Ascending aorta (tissue), 2 donors: ENCODE measurements at regions not wholly inside any gene's neighbourhood (a gene's known extent, or its start where the extent isn't known, plus 50 kb on each side); places are given as distances from the start of the nearest gene placed in this dataset.

Experiments used
- DNase-seq, 2 donors: peaks; one replicate each; pipeline ENCODE4 v3.0.0-alpha.2; 2019; ENCODE audit warnings: low spot score in 2 of 2
- H3K27ac ChIP-seq, 2 donors: fragments of 200-600 bp; sonication (generic); one replicate each; pipeline ENCODE4 v1.5.1; 2016 to 2017; ENCODE audit warnings: mild to moderate bottlenecking in 1 of 2
- H3K27me3 ChIP-seq: fragments of 200-600 bp; sonication (generic); one replicate; pipeline ENCODE4 v1.5.1; 2017
- H3K36me3 ChIP-seq, 2 donors: fragments of 200-600 bp; sonication (generic); one replicate each; pipeline ENCODE4 v1.5.1; 2016
- H3K4me1 ChIP-seq, 2 donors: fragments of 200-600 bp; sonication (generic); one replicate each; pipeline ENCODE4 v1.5.1; 2016 to 2017; ENCODE audit warnings: mild to moderate bottlenecking in 1 of 2
- H3K4me3 ChIP-seq, 2 donors: fragments of 200-600 bp; sonication (generic); one replicate each; pipeline ENCODE4 v1.5.1; 2016 to 2017; ENCODE audit warnings: mild to moderate bottlenecking in 1 of 2
- H3K9me3 ChIP-seq, 2 donors: fragments of 200-600 bp; sonication (generic); one replicate each; pipeline ENCODE4 v1.5.1; 2016
- CTCF ChIP-seq, 3 experiments: fragments of 200-600 bp in 2 of 3; fragments of 450-650 bp in 1 of 3; sonication (generic) in 2 of 3; IDR thresholded peaks; one replicate each; pipeline ENCODE4 v1.5.1; 2016 to 2019; ENCODE audit warnings: antibody characterized with exemption in 3 of 3, mild to moderate bottlenecking in 1 of 3, moderate library complexity in 1 of 3
- intact Hi-C: fragments of 100-400 bp; cut with DNase I; formaldehyde crosslinking; loops from one replicate; pipeline ENCODE4 v1.15.1; 2023

DNA sequence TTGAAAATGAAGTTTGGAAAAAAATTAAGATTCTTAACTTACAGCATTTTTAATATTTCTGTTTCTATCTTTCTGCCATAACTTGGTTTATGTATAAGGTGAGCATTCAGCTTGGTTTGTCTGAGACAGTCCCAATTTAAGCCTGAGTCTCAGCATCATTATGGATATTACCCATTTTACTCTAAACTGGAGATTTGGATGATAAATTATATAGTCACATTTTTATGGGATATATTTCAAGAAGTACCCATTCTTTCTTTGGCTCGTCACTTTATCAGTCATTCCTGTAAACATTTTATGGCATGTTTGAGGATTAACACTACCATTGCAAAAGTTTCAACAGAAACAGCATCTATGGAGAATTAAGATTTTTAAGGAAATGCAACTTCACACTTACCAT, 1129.0 kb upstream of the PCDH9 start:
- no peak for DNase-seq
- Histone ChIP-seq H3K27me3 (no peaks in the 10 kb centered on the region), H3K9me3 (no peaks in the 10 kb centered on the region), H3K4me3 (no peak overlapping the region), H3K36me3 (no peaks in the 10 kb centered on the region), H3K4me1 (no peaks in the 10 kb centered on the region), H3K27ac (no peak overlapping the region)
- no peak for TF ChIP-seq CTCF (IDR thresholded peaks at IDR 0.05)
- intact Hi-C loops = no loop called here

DNA sequence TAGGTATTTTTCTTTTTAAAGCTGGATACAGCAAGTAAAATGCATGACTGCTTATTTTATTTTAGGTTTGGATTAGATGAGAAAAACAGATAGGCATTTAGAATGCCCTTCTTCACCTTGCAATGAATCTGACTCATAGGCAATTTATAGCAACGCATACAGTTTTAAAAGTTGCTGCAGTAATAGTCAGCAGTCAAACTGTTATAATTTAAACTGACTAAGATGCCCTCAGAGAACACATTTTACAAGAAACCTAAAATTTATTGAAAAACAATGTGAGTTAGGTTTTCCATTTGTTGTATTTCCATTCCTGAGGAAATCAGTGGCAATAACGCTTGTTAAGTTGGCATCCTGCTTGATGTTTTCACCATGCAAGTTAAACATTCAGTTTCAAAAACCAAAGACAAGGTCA, 1128.2 kb upstream of the PCDH9 start:
- Histone ChIP-seq H3K4me1 (no peaks in the 10 kb centered on the region), H3K4me3 (no peak overlapping the region), H3K9me3 (no peaks in the 10 kb centered on the region), H3K27ac (no peak overlapping the region), H3K27me3 (no peaks in the 10 kb centered on the region), H3K36me3 (no peaks in the 10 kb centered on the region)
- intact Hi-C loops = no loop called here
- no peak for TF ChIP-seq CTCF (IDR thresholded peaks at IDR 0.05)
- DNase-seq = no peak

- no peak for DNase-seq
- H3K27ac ChIP-seq = no peak overlapping the region
- H3K36me3 ChIP-seq = no peaks in the 10 kb centered on the region
- H3K4me3 ChIP-seq = no peak overlapping the region
- TF ChIP-seq CTCF (IDR thresholded peaks at IDR 0.05) = no peak
- intact Hi-C loops = no loop called here
- no peaks in the 10 kb centered on the region for H3K4me1 ChIP-seq
- H3K9me3 ChIP-seq = no peaks in the 10 kb centered on the region
- no peaks in the 10 kb centered on the region for H3K27me3 ChIP-seq
Observed at GRCh38 chr13:68350554-68350953, 1120.4 kb upstream of the PCDH9 start.

GRCh38 chr13:68347220-68347619, 1117.1 kb upstream of the PCDH9 start:
- Histone ChIP-seq H3K36me3 (no peaks in the 10 kb centered on the region), H3K27ac (no peak overlapping the region), H3K9me3 (no peaks in the 10 kb centered on the region), H3K27me3 (no peaks in the 10 kb centered on the region), H3K4me3 (no peak overlapping the region), H3K4me1 (no peaks in the 10 kb centered on the region)
- intact Hi-C loops = no loop called here
- DNase-seq = no peak
- TF ChIP-seq CTCF (IDR thresholded peaks at IDR 0.05) = no peak

DNA sequence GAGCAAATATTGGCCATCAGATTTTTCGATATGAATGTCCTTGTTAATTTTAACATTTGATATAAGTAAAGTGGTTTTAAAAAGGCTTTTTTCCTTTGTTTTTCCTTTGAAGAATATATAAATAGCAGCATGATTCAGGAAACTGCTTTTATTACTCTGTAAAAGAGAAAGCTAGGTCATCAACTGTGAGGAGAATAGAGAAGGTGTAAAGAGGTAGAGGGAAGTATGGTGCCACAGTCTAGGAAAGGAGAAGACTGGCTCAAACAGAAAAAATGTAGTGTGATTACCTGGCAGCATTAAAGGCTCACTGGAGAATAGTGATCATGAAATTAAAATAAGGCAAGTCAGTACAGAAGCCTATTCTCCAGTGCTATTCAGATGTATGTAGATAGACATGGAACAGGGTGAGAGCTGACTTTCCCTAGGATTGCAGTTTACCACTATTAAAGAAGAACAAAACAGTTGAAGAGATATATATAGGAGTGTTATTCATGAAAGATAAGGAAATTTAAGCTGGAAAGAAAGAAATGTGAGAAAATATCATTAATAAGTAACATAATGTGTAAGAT, 1115.9 kb upstream of the PCDH9 start:
- H3K27ac ChIP-seq = no peak overlapping the region
- TF ChIP-seq CTCF (IDR thresholded peaks at IDR 0.05) = no peak
- H3K36me3 ChIP-seq = no peaks in the 10 kb centered on the region
- intact Hi-C loops = no loop called here
- H3K27me3 ChIP-seq = no peaks in the 10 kb centered on the region
- no peak overlapping the region for H3K4me3 ChIP-seq
- DNase-seq = no peak
- H3K9me3 ChIP-seq = no peaks in the 10 kb centered on the region
- H3K4me1 ChIP-seq = no peaks in the 10 kb centered on the region

DNA sequence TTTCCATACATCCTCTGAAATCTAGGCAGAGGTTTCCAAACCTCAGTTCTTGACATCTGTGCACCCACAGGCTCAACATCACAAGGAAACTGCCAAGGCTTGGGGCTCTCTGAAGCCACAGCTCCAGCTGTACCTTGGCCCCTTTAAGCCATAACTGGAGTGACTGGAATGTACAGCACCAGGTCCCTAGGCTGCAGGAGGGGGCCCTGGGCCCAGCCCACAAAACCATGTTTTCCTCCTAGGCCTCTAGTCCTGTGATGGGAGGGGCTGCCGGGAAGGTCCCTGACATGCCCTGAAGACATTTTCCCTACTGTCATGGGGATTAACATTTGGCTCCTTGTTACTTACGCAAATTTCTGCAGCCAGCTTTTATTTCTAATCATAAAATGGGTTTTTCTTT, 1093.0 kb upstream of the PCDH9 start:
- no peaks in the 10 kb centered on the region for H3K27me3 ChIP-seq
- no peak for DNase-seq
- no peak for TF ChIP-seq CTCF (IDR thresholded peaks at IDR 0.05)
- peaks cover 0 to 19% of the 10 kb centered on the region in 2 donors for H3K9me3 ChIP-seq
- intact Hi-C loops = no loop called here
- no peaks in the 10 kb centered on the region for H3K4me1 ChIP-seq
- no peak overlapping the region for H3K27ac ChIP-seq
- no peak overlapping the region for H3K4me3 ChIP-seq
- H3K36me3 ChIP-seq = no peaks in the 10 kb centered on the region
